ENCODE measurements at regions not wholly inside any gene's neighbourhood (a gene's known extent, or its start where the extent isn't known, plus 50 kb on each side); places are given as distances from the start of the nearest gene placed in this dataset.

DNA sequence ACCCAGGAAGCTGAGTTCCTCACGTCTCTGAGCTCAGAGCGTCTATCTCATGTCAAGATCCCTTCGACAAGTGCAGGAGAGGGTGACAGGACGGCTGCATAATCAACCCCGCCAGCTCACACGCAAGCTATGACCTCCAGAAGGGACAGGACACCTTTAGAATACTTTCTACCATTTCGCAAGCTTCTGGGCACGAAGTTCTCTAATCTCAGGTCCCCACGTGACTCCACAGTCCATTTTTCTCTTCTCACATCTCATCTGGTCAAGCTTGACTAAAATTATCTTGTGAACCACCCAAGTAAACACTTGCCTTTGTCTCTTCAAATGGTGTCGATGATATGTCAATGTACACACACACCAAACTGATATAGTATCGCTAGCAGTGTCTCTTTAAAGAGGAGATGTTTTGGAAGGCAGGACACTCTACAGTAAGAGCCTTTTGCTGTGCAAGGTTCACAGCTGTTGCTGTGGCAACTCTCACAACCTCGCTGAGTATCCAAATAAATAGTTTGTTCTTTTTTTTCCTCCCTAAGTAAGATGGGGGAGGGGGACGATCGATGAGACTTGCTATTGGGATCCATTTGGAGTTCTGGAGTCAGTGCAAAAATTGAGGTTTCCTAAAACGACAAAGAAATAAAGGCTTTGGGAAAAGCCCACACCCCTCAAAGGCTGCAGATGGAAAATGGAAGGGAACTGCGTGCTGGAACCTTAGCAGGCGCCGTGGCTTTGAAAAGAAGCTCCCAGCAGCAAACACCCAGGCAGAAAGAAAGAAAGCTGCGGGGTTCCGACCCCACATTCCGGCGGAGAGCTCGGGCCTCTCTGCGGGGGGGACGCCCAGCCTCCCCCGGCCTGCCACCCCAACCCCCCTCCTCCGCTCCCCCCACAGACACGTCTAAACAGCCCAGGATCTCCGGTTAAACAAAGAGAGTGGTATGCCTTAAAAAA, 215.4 kb upstream of the UBASH3B start:
- no peaks in the 10 kb centered on the region for H3K4me1 ChIP-seq
- H3K9me3 ChIP-seq (replicated peaks in 1 of 11), result no peaks in the 10 kb centered on the region
- no peak overlapping the region for H3K4me3 ChIP-seq
- H3K27me3 ChIP-seq, result no peaks in the 10 kb centered on the region
- H3K4me2 ChIP-seq, result no peak overlapping the region
- no peak for TF ChIP-seq Cebpa-rat (IDR thresholded peaks at IDR 0.05)
- no peaks in the 10 kb centered on the region for H3K36me3 ChIP-seq
- H3K9ac ChIP-seq, result no peak overlapping the region
- no peaks in the 10 kb centered on the region for H4K20me1 ChIP-seq
- no peak overlapping the region for H3K27ac ChIP-seq

DNA sequence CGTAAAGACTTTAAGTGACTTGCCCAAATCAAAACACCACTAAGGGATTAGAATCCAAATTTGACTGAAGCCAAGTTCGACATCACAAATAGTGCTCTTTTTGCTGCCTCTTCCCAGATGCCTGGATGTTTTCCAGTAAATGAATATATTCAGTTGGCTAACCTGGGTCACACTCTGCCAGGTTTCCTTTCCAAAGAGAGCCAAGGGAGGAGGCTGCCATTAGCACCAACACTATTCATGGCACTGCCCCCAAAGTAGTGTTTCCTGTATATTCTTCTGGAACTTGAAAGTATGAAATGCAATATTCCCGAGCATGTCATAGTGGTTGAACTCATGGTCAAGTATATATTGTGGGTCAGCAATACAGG, 219.3 kb upstream of the UBASH3B start:
- Histone ChIP-seq H3K4me2 (no peak overlapping the region), H3K4me1 (no peaks in the 10 kb centered on the region), H3K9me3 (replicated peaks in 1 of 11) (no peaks in the 10 kb centered on the region), H3K27ac (no peak overlapping the region), H3K9ac (no peak overlapping the region), H3K36me3 (no peaks in the 10 kb centered on the region), H4K20me1 (no peaks in the 10 kb centered on the region), H3K27me3 (no peaks in the 10 kb centered on the region), H3K4me3 (no peak overlapping the region)
- TF ChIP-seq Cebpa-rat (IDR thresholded peaks at IDR 0.05), result no peak

DNA sequence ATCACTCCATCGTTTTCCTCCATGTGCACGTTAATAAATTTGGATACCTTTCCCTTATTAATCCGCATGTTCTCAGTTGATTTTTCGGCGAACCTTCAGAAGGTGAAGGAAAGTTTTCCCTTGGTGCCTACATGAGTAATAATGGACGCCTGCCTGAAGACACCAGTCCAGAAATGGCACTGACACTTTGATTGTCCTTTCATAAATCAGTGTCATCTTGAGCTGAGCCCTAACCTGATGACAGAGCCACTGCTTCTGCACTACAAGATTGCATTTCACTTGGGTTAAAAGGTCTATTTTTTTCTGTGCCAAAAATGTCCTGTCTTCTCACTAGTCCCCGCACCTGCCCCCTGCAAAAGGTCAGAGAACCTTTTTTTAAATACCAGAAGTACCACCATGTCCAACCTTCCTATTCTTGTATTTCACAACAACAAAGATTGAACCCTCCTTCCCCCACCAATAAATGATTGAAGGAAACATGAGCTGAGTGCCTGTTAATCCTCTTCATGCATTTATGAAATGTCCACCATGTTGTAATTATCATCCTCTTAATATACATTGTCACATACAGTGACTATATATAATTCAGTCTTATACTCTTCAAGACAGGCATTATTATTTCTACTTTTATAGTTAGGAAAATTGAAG, 219.9 kb upstream of the UBASH3B start:
- H3K27ac ChIP-seq, result no peak overlapping the region
- H4K20me1 ChIP-seq, result no peaks in the 10 kb centered on the region
- H3K9me3 ChIP-seq (replicated peaks in 1 of 11), result no peaks in the 10 kb centered on the region; a peak in 1 of 22 replicates
- no peak overlapping the region for H3K9ac ChIP-seq
- no peak for TF ChIP-seq Cebpa-rat (IDR thresholded peaks at IDR 0.05)
- no peak overlapping the region for H3K4me3 ChIP-seq
- H3K4me1 ChIP-seq, result no peaks in the 10 kb centered on the region
- H3K4me2 ChIP-seq, result no peak overlapping the region
- H3K36me3 ChIP-seq, result no peaks in the 10 kb centered on the region
- no peaks in the 10 kb centered on the region for H3K27me3 ChIP-seq

DNA sequence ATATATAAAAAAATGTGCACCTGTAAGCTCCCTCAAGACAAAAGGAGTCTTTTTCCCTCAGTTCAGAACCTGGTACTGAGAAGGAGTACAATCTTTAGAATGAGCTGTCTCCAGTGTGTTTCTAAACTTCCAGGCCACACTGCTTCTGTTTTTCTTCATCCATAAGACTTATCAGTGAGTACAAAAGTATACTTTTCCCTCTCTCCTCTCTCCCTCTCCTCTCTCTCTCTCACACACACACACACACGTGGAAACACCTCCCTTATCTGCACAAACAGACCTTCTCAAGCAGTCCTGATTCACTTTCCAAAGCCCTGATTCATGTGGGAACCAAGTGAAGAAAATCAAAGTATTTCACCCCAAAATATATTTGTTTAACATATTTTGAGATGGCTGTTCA, 220.7 kb upstream of the UBASH3B start:
- H3K4me2 ChIP-seq, result no peak overlapping the region
- TF ChIP-seq Cebpa-rat (IDR thresholded peaks at IDR 0.05), result no peak

DNA sequence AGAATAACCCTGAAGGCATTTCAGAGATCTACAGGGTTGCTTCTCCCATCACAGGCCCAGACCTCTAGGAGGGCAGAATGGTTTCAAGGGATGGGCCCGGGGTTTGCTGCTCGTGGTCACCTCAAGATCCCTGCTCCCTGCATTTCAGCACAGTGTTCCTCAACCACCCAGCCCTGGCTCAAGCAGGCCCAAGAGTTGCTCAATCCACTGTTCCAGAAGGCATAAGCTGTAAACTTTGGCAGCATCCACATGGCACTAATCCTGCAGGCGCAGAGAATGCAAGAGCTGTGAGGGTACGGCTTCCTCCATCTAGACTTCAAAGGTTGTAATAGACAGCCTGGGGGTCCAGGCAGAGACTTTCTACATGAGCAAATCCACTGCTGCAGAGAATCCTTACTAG, 225.0 kb upstream of the UBASH3B start:
- H3K4me3 ChIP-seq, result no peak overlapping the region
- no peaks in the 10 kb centered on the region for H3K36me3 ChIP-seq
- no peak overlapping the region for H3K27ac ChIP-seq
- H3K9ac ChIP-seq, result no peak overlapping the region
- no peak overlapping the region for H3K4me2 ChIP-seq
- no peaks in the 10 kb centered on the region for H4K20me1 ChIP-seq
- no peaks in the 10 kb centered on the region; a peak in 1 of 22 replicates for H3K9me3 ChIP-seq (replicated peaks in 1 of 11)
- TF ChIP-seq Cebpa-rat (IDR thresholded peaks at IDR 0.05), result no peak
- no peaks in the 10 kb centered on the region for H3K27me3 ChIP-seq
- no peaks in the 10 kb centered on the region for H3K4me1 ChIP-seq

More for the DNA sequence above, 220.7 kb upstream of the UBASH3B start:
- Histone ChIP-seq H3K27me3 (no peaks in the 10 kb centered on the region), H4K20me1 (no peaks in the 10 kb centered on the region), H3K36me3 (no peaks in the 10 kb centered on the region), H3K4me3 (no peak overlapping the region), H3K4me1 (no peaks in the 10 kb centered on the region), H3K9ac (no peak overlapping the region), H3K27ac (no peak overlapping the region), H3K9me3 (replicated peaks in 1 of 11) (no peaks in the 10 kb centered on the region; a peak in 1 of 22 replicates)

DNA sequence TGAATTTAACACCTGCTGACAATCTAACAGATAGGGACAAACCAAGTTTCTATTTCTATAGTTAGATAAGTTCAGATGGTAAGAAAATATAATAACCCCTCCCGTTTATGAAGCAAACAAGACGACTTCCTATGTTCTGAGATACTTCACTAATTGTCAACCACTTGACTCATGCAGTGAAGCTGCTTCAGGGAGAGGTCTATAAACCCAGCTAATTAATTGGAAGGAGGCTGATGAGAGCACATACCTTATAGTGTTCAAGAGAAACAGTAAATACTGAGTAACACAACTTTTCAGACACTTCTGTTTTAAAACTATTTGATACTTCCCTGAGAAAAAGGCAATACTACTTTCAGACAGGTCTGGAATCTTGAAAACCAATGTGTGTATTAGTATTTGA, 229.4 kb upstream of the UBASH3B start:
- Histone ChIP-seq H3K9me3 (replicated peaks in 1 of 11) (no peaks in the 10 kb centered on the region; a peak in 1 of 22 replicates), H4K20me1 (no peaks in the 10 kb centered on the region), H3K9ac (no peak overlapping the region), H3K4me2 (no peak overlapping the region), H3K4me1 (no peaks in the 10 kb centered on the region), H3K36me3 (no peaks in the 10 kb centered on the region), H3K27me3 (no peaks in the 10 kb centered on the region), H3K27ac (no peak overlapping the region), H3K4me3 (no peak overlapping the region)
- TF ChIP-seq Cebpa-rat (IDR thresholded peaks at IDR 0.05), result no peak

DNA sequence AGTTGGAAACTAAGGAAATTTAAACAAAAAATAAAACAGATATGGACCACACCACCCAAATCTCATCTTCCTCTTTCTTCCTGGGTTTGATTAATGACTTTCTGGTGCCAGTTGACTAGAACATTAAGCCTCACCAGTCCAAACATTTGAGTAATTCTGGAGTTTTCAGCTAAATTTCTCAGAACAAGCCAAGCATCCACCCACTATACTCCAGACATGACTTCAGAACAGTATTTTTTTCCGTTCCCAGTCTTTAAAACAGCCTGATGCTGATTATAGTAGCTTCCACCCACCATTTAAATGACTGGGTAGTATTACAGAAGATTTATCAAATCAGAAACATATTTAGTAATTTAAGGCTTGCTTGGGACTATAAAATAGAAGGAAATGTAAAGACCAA, 230.9 kb upstream of the UBASH3B start:
- Histone ChIP-seq H3K4me3 (no peak overlapping the region), H3K27ac (no peak overlapping the region), H3K9me3 (replicated peaks in 1 of 11) (no peaks in the 10 kb centered on the region), H3K9ac (no peak overlapping the region), H3K4me1 (no peaks in the 10 kb centered on the region), H3K27me3 (no peaks in the 10 kb centered on the region), H3K36me3 (no peaks in the 10 kb centered on the region), H4K20me1 (no peaks in the 10 kb centered on the region), H3K4me2 (no peak overlapping the region)
- TF ChIP-seq Cebpa-rat (IDR thresholded peaks at IDR 0.05), result no peak

DNA sequence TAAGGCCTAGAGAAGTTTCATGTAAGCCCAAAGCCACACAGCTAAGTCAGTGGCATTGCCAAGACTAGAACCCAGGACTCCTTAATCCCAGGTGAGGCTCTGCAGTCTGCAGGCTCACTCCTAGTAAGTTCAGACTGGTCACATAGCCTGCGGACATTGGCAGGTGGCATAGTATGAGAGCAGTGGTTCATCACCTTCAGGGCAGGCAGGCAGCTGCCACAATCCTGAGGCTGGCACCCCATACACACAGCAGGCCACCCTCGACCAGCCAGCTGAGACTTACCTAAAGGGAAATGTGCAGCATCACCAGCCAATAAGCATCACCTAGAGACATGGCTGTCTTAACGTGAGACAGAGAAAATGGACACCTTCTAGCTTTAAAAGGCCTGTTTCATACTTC, 231.6 kb upstream of the UBASH3B start:
- no peak for TF ChIP-seq Cebpa-rat (IDR thresholded peaks at IDR 0.05)
- H3K4me3 ChIP-seq, result no peak overlapping the region
- no peaks in the 10 kb centered on the region for H3K36me3 ChIP-seq
- H3K4me2 ChIP-seq, result no peak overlapping the region
- H3K27me3 ChIP-seq, result no peaks in the 10 kb centered on the region
- H3K4me1 ChIP-seq, result no peaks in the 10 kb centered on the region
- H3K9ac ChIP-seq, result no peak overlapping the region
- H3K9me3 ChIP-seq (replicated peaks in 1 of 11), result no peaks in the 10 kb centered on the region
- H4K20me1 ChIP-seq, result no peaks in the 10 kb centered on the region
- H3K27ac ChIP-seq, result no peak overlapping the region

DNA sequence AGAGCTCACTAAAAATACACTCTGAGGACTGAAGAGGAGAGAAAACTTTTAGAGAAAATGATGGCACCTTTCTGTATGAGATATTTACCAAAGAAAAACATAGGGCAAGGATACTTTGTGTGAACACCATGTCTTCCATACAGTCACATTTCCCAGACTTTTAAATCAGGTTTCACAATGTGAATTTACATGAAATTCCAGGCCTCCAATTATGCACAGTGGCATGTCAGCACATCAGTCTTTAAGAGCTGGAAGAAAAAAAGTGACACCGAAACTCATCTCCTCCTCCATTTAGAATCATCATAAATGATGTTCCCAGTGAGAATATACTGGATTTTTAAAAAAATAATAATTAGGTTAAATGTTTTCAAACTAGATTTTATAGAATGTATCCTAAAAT, 232.2 kb upstream of the UBASH3B start:
- H3K4me1 ChIP-seq, result no peaks in the 10 kb centered on the region
- H3K9ac ChIP-seq, result no peak overlapping the region
- no peaks in the 10 kb centered on the region for H3K9me3 ChIP-seq (replicated peaks in 1 of 11)
- H4K20me1 ChIP-seq, result no peaks in the 10 kb centered on the region
- H3K4me3 ChIP-seq, result no peak overlapping the region
- no peak overlapping the region for H3K4me2 ChIP-seq
- no peaks in the 10 kb centered on the region for H3K27me3 ChIP-seq
- H3K27ac ChIP-seq, result no peak overlapping the region
- H3K36me3 ChIP-seq, result no peaks in the 10 kb centered on the region
- no peak for TF ChIP-seq Cebpa-rat (IDR thresholded peaks at IDR 0.05)

DNA sequence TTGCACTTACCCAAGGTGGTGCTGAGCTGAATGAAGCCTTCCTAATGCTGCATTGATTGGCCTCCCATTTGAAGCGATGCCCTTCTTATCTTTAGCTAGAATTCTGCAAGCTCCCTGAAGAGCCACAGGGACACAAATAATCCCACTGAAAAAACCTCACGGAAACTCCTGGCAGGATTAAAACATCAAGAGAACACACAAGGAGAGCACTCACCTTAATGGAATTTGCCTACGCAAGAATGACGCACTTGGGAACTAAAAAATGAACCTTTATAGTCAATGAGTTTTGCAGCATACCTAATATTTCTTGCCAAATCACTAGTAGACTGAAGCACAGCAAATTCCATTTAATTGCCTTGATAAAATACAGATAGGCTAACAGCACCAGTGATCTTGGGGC, 232.8 kb upstream of the UBASH3B start:
- Histone ChIP-seq H3K36me3 (no peaks in the 10 kb centered on the region), H3K27me3 (no peaks in the 10 kb centered on the region), H3K9me3 (replicated peaks in 1 of 11) (no peaks in the 10 kb centered on the region), H4K20me1 (no peaks in the 10 kb centered on the region), H3K4me1 (no peaks in the 10 kb centered on the region), H3K9ac (no peak overlapping the region), H3K4me2 (no peak overlapping the region), H3K4me3 (no peak overlapping the region), H3K27ac (no peak overlapping the region)
- TF ChIP-seq Cebpa-rat (IDR thresholded peaks at IDR 0.05), result no peak
